Endothelial cell of umbilical vein (primary cell): ENCODE measurements at regions not wholly inside any gene's neighbourhood (a gene's known extent, or its start where the extent isn't known, plus 50 kb on each side); places are given as distances from the start of the nearest gene placed in this dataset.

Experiments
- BruUV-seq: library from RNA; stranded (reverse); fragments of 400-500 nt; replicated peaks from 2 replicates; lab custom pipeline; 2021; lab: Mats Ljungman, UMichigan
- CTCF ChIA-PET: fragments of 300-600, 350-600 bp; sonication (Branson Sonifier 250); formaldehyde crosslinking; loops from one replicate; lab custom pipeline; 2021; ENCODE audit warnings: antibody characterized with exemption, inconsistent platforms; lab: Charles Lee
- POLR2A ChIA-PET: fragments of 300-600, 350-600 bp; sonication (Branson Sonifier 250); formaldehyde crosslinking; loops from one replicate; lab custom pipeline; 2021; ENCODE audit warnings: antibody characterized with exemption, inconsistent platforms; lab: Charles Lee
- DNase-seq: peaks from one replicate; pipeline ENCODE4 v3.0.0-alpha.2; 2011; ENCODE audit warnings: low read depth, low spot score
- FAIRE-seq: peaks from 2 replicates; lab custom pipeline; 2011; peaks lifted over from hg19 to GRCh38; lab: Jason Lieb, UNC
- H2AFZ ChIP-seq: 2 replicates; pipeline ENCODE4 v1.6.0; 2012; ENCODE audit warnings: low read depth, low read length, control low read depth, inconsistent platforms
- H3K27ac ChIP-seq: 2 replicates; pipeline ENCODE4 v1.5.1; 2011; ENCODE audit warnings: low read depth, mild to moderate bottlenecking, control low read depth, low read length, moderate library complexity; ENCODE audit not compliant: insufficient read depth
- H3K27me3 ChIP-seq, 2 experiments: 2 replicates each; pipeline versions ENCODE4 v1.6.0 to v1.6.1; 2011; ENCODE audit warnings: low read length in 2 of 2, mixed read lengths in 1 of 2; ENCODE audit not compliant: control insufficient read depth in 2 of 2, insufficient read depth in 2 of 2
- H3K36me3 ChIP-seq, 2 experiments: 2 replicates in 1 of 2; 3 replicates in 1 of 2; pipeline ENCODE4 v1.5.1; 2011; ENCODE audit warnings: low read length in 2 of 2, mild to moderate bottlenecking in 1 of 2, moderate library complexity in 1 of 2; ENCODE audit not compliant: control insufficient read depth in 2 of 2, insufficient read depth in 2 of 2; ENCODE audit errors: extremely low read depth in 1 of 2
- H3K4me1 ChIP-seq: 3 replicates; pipeline ENCODE4 v1.5.1; 2011; ENCODE audit warnings: mild to moderate bottlenecking, low read length; ENCODE audit not compliant: control insufficient read depth, insufficient read depth; ENCODE audit errors: extremely low read depth
- H3K4me2 ChIP-seq: 2 replicates; pipeline ENCODE4 v1.6.1; 2011; ENCODE audit warnings: low read length, control low read depth, mixed read lengths; ENCODE audit not compliant: insufficient read depth
- H3K4me3 ChIP-seq, 3 experiments: fragments of 200-600 bp in 1 of 3; sonication (generic), shearing (Covaris generic) in 1 of 3; replicated peaks in 1 of 3; 2 replicates each; pipeline ENCODE4 v1.5.1; 2011 to 2016; ENCODE audit warnings: control low read depth in 3 of 3, low read length in 3 of 3, mild to moderate bottlenecking in 2 of 3, inconsistent platforms in 1 of 3, low read depth in 1 of 3, moderate library complexity in 1 of 3; ENCODE audit not compliant: insufficient read depth in 1 of 3
- H3K79me2 ChIP-seq: 2 replicates; pipeline ENCODE4 v1.6.0; 2012; ENCODE audit warnings: low read length, inconsistent platforms; ENCODE audit not compliant: control insufficient read depth, insufficient read depth
- H3K9ac ChIP-seq: replicated peaks from 2 replicates; pipeline ENCODE3; 2011; ENCODE audit warnings: low read length, control low read depth; ENCODE audit not compliant: insufficient read depth; ENCODE audit errors: extremely low read depth
- H3K9me1 ChIP-seq: replicated peaks from 3 replicates; pipeline ENCODE4 v1.6.0; 2011; ENCODE audit warnings: mild to moderate bottlenecking, low read length; ENCODE audit not compliant: control insufficient read depth, insufficient read depth; ENCODE audit errors: extremely low read depth
- H3K9me3 ChIP-seq: replicated peaks from 2 replicates; pipeline ENCODE4 v1.5.1; 2012; ENCODE audit warnings: low read length, inconsistent platforms; ENCODE audit not compliant: control insufficient read depth, insufficient read depth
- H4K20me1 ChIP-seq: replicated peaks from 2 replicates; pipeline ENCODE3; 2011; ENCODE audit warnings: mild to moderate bottlenecking, low read length; ENCODE audit not compliant: control insufficient read depth, insufficient read depth; ENCODE audit errors: extremely low read depth
- EZH2 ChIP-seq: IDR thresholded peaks from 2 replicates; pipeline ENCODE4 v1.6.1; 2012; ENCODE audit warnings: borderline replicate concordance, low read depth, mild to moderate bottlenecking, moderate library complexity, low read length, inconsistent platforms; ENCODE audit not compliant: severe bottlenecking
- FOS ChIP-seq: IDR thresholded peaks from 2 replicates; pipeline ENCODE4 v1.6.1; 2011; ENCODE audit warnings: mild to moderate bottlenecking, low read length, moderate library complexity, borderline replicate concordance; ENCODE audit not compliant: insufficient read depth
- GATA2 ChIP-seq: IDR thresholded peaks from 2 replicates; pipeline ENCODE4 v1.7.0; 2011; ENCODE audit warnings: low read depth, mild to moderate bottlenecking, moderate library complexity, mixed read lengths, low read length; ENCODE audit not compliant: insufficient read length, insufficient read depth
- JUN ChIP-seq: IDR thresholded peaks from 2 replicates; pipeline ENCODE4 v1.6.1; 2011; ENCODE audit warnings: borderline replicate concordance, low read depth; ENCODE audit not compliant: insufficient read length, insufficient read depth
- MAX ChIP-seq: IDR thresholded peaks from 2 replicates; pipeline ENCODE4 v1.6.1; 2011; ENCODE audit not compliant: insufficient read depth, insufficient read length
- MYC ChIP-seq: IDR thresholded peaks from one replicate; pipeline ENCODE4 v1.6.1; 2011; ENCODE audit warnings: mild to moderate bottlenecking, low read depth, low read length
- POLR2A ChIP-seq: IDR thresholded peaks from 2 replicates; pipeline ENCODE4 v1.6.1; 2012; ENCODE audit warnings: low read depth, mild to moderate bottlenecking, control low read depth, low read length
- POLR2AphosphoS5 ChIP-seq: IDR thresholded peaks from 2 replicates; pipeline ENCODE4 v1.6.1; 2012; ENCODE audit warnings: low read depth, mild to moderate bottlenecking, control low read depth, low read length, moderate library complexity; ENCODE audit not compliant: insufficient read depth
- dilution Hi-C: fragments of 300-500 bp; cut with MboI; formaldehyde crosslinking; loops from one replicate; pipeline ENCODE4 v1.15.0; 2019; ENCODE audit warnings: low sequenced_read_pairs; ENCODE audit not compliant: extremely low pct_ligation_motif_present
- intact Hi-C: fragments of 100-400 bp; cut with micrococcal nuclease; formaldehyde crosslinking; loops from one replicate; pipeline ENCODE4 v1.10.0; 2022
- TF ChIP-seq, protein P1 (sequence below), 2 donors: IDR thresholded peaks; 1 replicate in 1 of 2; 2 replicates in 1 of 2; pipeline ENCODE4 v1.5.1; 2011; ENCODE audit warnings: low read length in 2 of 2, mild to moderate bottlenecking in 2 of 2, moderate library complexity in 2 of 2, control low read depth in 1 of 2, inconsistent platforms in 1 of 2, low read depth in 1 of 2; ENCODE audit not compliant: insufficient read depth in 1 of 2; ENCODE audit errors: extremely low read depth in 1 of 2

DNA sequence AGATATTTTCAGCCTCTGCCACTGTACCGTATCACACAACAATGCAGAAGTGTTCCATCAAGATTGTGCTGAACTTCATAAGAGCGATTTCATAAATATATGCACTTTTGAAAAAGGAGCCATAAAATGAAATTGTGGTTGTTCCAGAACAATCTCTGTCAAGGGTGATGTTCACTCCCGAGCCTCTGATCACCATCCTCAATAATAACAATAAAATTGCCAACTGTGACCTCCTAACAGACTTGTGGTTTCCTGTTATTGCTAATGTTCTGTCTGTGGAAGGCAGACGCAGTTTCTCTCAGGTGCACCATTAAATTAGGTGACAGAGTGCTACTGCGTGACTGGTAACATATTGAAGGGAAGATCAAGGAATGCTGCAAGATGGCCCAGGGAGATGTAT, 383.7 kb downstream of the SOCS6 start:
- Histone ChIP-seq H3K9ac (no peak overlapping the region), H4K20me1 (no peaks in the 10 kb centered on the region), H3K79me2 (no peaks in the 10 kb centered on the region), H3K9me3 (peaks cover 2% of the 10 kb centered on the region), H3K36me3 (no peaks in the 10 kb centered on the region), H3K4me3 (no peak overlapping the region), H3K27ac (no peak overlapping the region), H3K27me3 (no peaks in the 10 kb centered on the region), H3K4me2 (no peak overlapping the region), H3K9me1 (no peaks in the 10 kb centered on the region), H2AFZ (no peak overlapping the region), H3K4me1 (no peaks in the 10 kb centered on the region)
- DNase-seq (no peak), FAIRE-seq (no peak)
- no peak for TF ChIP-seq GATA2
- no peak for TF ChIP-seq EZH2
- no TSS peak for BruUV-seq
- intact Hi-C loops (no loop called here), dilution Hi-C loops (no loop called here)
- ChIA-PET CTCF (no interaction called here), POLR2A (no interaction called here)

- Histone ChIP-seq H3K36me3 (no peaks in the 10 kb centered on the region), H3K9me1 (no peaks in the 10 kb centered on the region), H3K27me3 (no peaks in the 10 kb centered on the region), H2AFZ (no peak overlapping the region), H3K79me2 (no peaks in the 10 kb centered on the region), H3K4me2 (no peak overlapping the region), H3K9me3 (peaks cover 2% of the 10 kb centered on the region), H3K4me3 (no peak overlapping the region), H3K4me1 (no peaks in the 10 kb centered on the region), H4K20me1 (no peaks in the 10 kb centered on the region), H3K9ac (no peak overlapping the region), H3K27ac (no peak overlapping the region)
- intact Hi-C loops (no loop called here), dilution Hi-C loops (no loop called here)
- TF ChIP-seq MAX (no peak), GATA2 (no peak), MYC (no peak), POLR2AphosphoS5 (no peak), EZH2 (no peak), POLR2A (no peak), FOS (no peak), JUN (no peak)
- TF ChIP-seq, protein P1, sequence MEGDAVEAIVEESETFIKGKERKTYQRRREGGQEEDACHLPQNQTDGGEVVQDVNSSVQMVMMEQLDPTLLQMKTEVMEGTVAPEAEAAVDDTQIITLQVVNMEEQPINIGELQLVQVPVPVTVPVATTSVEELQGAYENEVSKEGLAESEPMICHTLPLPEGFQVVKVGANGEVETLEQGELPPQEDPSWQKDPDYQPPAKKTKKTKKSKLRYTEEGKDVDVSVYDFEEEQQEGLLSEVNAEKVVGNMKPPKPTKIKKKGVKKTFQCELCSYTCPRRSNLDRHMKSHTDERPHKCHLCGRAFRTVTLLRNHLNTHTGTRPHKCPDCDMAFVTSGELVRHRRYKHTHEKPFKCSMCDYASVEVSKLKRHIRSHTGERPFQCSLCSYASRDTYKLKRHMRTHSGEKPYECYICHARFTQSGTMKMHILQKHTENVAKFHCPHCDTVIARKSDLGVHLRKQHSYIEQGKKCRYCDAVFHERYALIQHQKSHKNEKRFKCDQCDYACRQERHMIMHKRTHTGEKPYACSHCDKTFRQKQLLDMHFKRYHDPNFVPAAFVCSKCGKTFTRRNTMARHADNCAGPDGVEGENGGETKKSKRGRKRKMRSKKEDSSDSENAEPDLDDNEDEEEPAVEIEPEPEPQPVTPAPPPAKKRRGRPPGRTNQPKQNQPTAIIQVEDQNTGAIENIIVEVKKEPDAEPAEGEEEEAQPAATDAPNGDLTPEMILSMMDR (IDR thresholded peaks at IDR 0.05; ENCODE audit: extremely low read depth in 1 of 2, insufficient read depth in 1 of 2, low read depth in 1 of 2, low read length in 2 of 2): no peak
- ChIA-PET CTCF (no interaction called here), POLR2A (no interaction called here)
- no TSS peak for BruUV-seq
- FAIRE-seq: no peak
- no peak for DNase-seq
Observed at GRCh38 chr18:70671889-70672565, 383.2 kb downstream of the SOCS6 start.
